Smooth muscle cell (in vitro differentiated cells): ENCODE measurements at regions not wholly inside any gene's neighbourhood (a gene's known extent, or its start where the extent isn't known, plus 50 kb on each side); places are given as distances from the start of the nearest gene placed in this dataset.
A peak's percentile ranks its signal among the peaks of the same experiment; 100 is the strongest.

Experiments
- DNase-seq: peaks from one replicate; lab custom pipeline; 2025; ENCODE audit not compliant: unreplicated experiment; lab: John Stamatoyannopoulos, UW
- H2AFZ ChIP-seq: fragments of 200-600 bp; sonication (generic); 2 replicates; pipeline ENCODE4 v1.6.0; 2016; ENCODE audit warnings: antibody characterized with exemption, low read depth, mild to moderate bottlenecking
- H3F3A ChIP-seq: fragments of 200-600 bp; sonication (generic); 2 replicates; pipeline ENCODE4 v1.6.0; 2017; ENCODE audit warnings: antibody characterized with exemption, low read depth
- H3K27ac ChIP-seq: fragments of 200-600 bp; sonication (generic); 2 replicates; pipeline ENCODE4 v1.5.1; 2016; ENCODE audit warnings: low read depth, mild to moderate bottlenecking
- H3K27me3 ChIP-seq: fragments of 200-600 bp; sonication (generic); 2 replicates; pipeline ENCODE4 v1.6.1; 2016; ENCODE audit warnings: low read depth, mild to moderate bottlenecking
- H3K36me3 ChIP-seq: fragments of 200-600 bp; sonication (generic); 2 replicates; pipeline ENCODE4 v1.5.1; 2016; ENCODE audit warnings: low read depth
- H3K4me1 ChIP-seq: fragments of 200-600 bp; sonication (generic); 2 replicates; pipeline ENCODE4 v1.5.1; 2016; ENCODE audit warnings: low read depth
- H3K4me2 ChIP-seq: fragments of 200-600 bp; sonication (generic); 2 replicates; pipeline ENCODE4 v1.6.0; 2016; ENCODE audit warnings: mild to moderate bottlenecking
- H3K4me3 ChIP-seq: fragments of 200-600 bp; sonication (generic); 2 replicates; pipeline ENCODE4 v1.5.1; 2016; ENCODE audit warnings: mild to moderate bottlenecking
- H3K79me2 ChIP-seq: fragments of 200-600 bp; sonication (generic); 2 replicates; pipeline ENCODE4 v1.6.0; 2016; ENCODE audit warnings: low read depth, mild to moderate bottlenecking
- H3K9ac ChIP-seq: fragments of 200-600 bp; sonication (generic); 2 replicates; pipeline ENCODE4 v1.6.0; 2016; ENCODE audit warnings: low read depth
- H3K9me3 ChIP-seq: fragments of 200-600 bp; sonication (generic); replicated peaks from 2 replicates; pipeline ENCODE4 v1.5.1; 2016; ENCODE audit warnings: low read depth
- H4K20me1 ChIP-seq: fragments of 200-600 bp; sonication (generic); 2 replicates; pipeline ENCODE4 v1.6.0; 2016; ENCODE audit warnings: low read depth
- CTCF ChIP-seq: fragments of 200-600 bp; sonication (generic); IDR thresholded peaks from 2 replicates; pipeline ENCODE4 v1.5.1; 2017; ENCODE audit warnings: borderline replicate concordance, mild to moderate bottlenecking, antibody characterized with exemption; ENCODE audit not compliant: insufficient read depth, poor library complexity, severe bottlenecking
- WGBS: methylation state at CpG from one replicate; pipeline ENCODE4 v1.1.7; 2016; ENCODE audit warnings: low lambda C conversion rate; 5-methylcytosine and 5-hydroxymethylcytosine counted together

- no peak for TF ChIP-seq CTCF
- Histone ChIP-seq H3K27me3 (no peaks in the 10 kb centered on the region), H4K20me1 (no peaks in the 10 kb centered on the region), H3F3A (no peaks in the 10 kb centered on the region), H3K4me3 (no peak overlapping the region), H2AFZ (peak overlapping the region; percentile 15), H3K27ac (peak overlapping the region; percentile 21), H3K4me1 (no peaks in the 10 kb centered on the region), H3K9ac (no peak overlapping the region), H3K9me3 (no peaks in the 10 kb centered on the region), H3K79me2 (no peaks in the 10 kb centered on the region), H3K4me2 (peak overlapping the region; percentile 42), H3K36me3 (no peaks in the 10 kb centered on the region)
- DNase-seq: no peak
- 34% methylated on average over 3 of the region's 3 CpGs for WGBS
Observed at GRCh38 chr1:208455821-208456220, 211.6 kb upstream of the PLXNA2 start.

- WGBS: 98% methylated on average over 2 of the region's 2 CpGs
- no peak for DNase-seq
- H2AFZ ChIP-seq: no peak overlapping the region
- no peaks in the 10 kb centered on the region for H4K20me1 ChIP-seq
- no peak overlapping the region for H3K4me3 ChIP-seq
- no peak overlapping the region for H3K4me2 ChIP-seq
- H3K4me1 ChIP-seq: no peaks in the 10 kb centered on the region
- H3K9ac ChIP-seq: no peak overlapping the region
- no peaks in the 10 kb centered on the region for H3K9me3 ChIP-seq
- H3K27me3 ChIP-seq: no peaks in the 10 kb centered on the region
- no peak for TF ChIP-seq CTCF
- peak overlapping the region; percentile 21 for H3K27ac ChIP-seq
- H3K36me3 ChIP-seq: no peaks in the 10 kb centered on the region
- no peaks in the 10 kb centered on the region for H3F3A ChIP-seq
- no peaks in the 10 kb centered on the region for H3K79me2 ChIP-seq
Observed at GRCh38 chr1:208456487-208456886, 212.3 kb upstream of the PLXNA2 start.

DNA sequence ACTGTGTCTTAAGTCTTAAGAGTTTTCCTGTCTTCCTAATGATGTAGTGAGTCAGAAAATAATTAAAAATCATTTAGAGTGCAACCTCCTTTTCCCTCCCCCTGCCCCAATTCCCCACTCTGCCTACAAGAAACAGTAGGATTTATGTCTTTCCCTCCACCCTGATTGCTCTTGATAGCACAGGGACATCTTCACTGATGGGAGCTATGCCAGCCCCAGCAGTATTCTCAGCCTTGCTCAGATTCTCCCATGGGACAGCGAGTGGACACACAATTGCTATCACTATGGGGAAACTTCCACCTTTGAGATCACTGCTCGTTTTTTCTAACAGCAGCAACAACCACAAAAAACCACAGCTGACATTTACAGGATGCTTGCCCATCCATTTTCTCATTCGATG is 216.6 kb upstream of the PLXNA2 start:
- H2AFZ ChIP-seq: no peak overlapping the region
- no peak overlapping the region for H3K27ac ChIP-seq
- no peak overlapping the region for H3K9ac ChIP-seq
- H3K4me2 ChIP-seq: no peak overlapping the region
- no peak for TF ChIP-seq CTCF
- H3F3A ChIP-seq: no peaks in the 10 kb centered on the region
- H3K27me3 ChIP-seq: no peaks in the 10 kb centered on the region
- no peak for DNase-seq
- no peaks in the 10 kb centered on the region for H3K36me3 ChIP-seq
- no peak overlapping the region for H3K4me3 ChIP-seq
- H3K79me2 ChIP-seq: no peaks in the 10 kb centered on the region
- 93% methylated on average over 3 of the region's 3 CpGs for WGBS
- H4K20me1 ChIP-seq: no peaks in the 10 kb centered on the region
- H3K4me1 ChIP-seq: no peaks in the 10 kb centered on the region
- no peaks in the 10 kb centered on the region for H3K9me3 ChIP-seq

- H3K4me3 ChIP-seq: no peak overlapping the region
- H4K20me1 ChIP-seq: no peaks in the 10 kb centered on the region
- no peak overlapping the region for H3K27ac ChIP-seq
- no peaks in the 10 kb centered on the region for H3K27me3 ChIP-seq
- no peak overlapping the region for H3K4me2 ChIP-seq
- H3K36me3 ChIP-seq: no peaks in the 10 kb centered on the region
- H2AFZ ChIP-seq: no peak overlapping the region
- H3K9me3 ChIP-seq: no peaks in the 10 kb centered on the region
- WGBS: 83% methylated on average over 4 of the region's 4 CpGs
- no peak overlapping the region for H3K9ac ChIP-seq
- no peak for DNase-seq
- no peaks in the 10 kb centered on the region for H3K79me2 ChIP-seq
- no peaks in the 10 kb centered on the region for H3F3A ChIP-seq
- no peaks in the 10 kb centered on the region for H3K4me1 ChIP-seq
- TF ChIP-seq CTCF: peak; percentile 20
Observed at GRCh38 chr1:208461680-208462079, 217.5 kb upstream of the PLXNA2 start.
